Erythroblast (primary cell): ENCODE measurements at regions not wholly inside any gene's neighbourhood (a gene's known extent, or its start where the extent isn't known, plus 50 kb on each side); places are given as distances from the start of the nearest gene placed in this dataset.

Experiments
- GATA1 ChIP-seq: IDR thresholded peaks from 2 replicates; pipeline ENCODE4 v1.6.1; 2011; ENCODE audit warnings: low read depth, mild to moderate bottlenecking, control low read depth, low read length, moderate library complexity
- POLR2A ChIP-seq: IDR thresholded peaks from 2 replicates; pipeline ENCODE4 v1.6.1; 2011; ENCODE audit warnings: mild to moderate bottlenecking, low read length

GRCh38 chr3:41031401-41031800, 167.9 kb upstream of the CTNNB1 start:
- TF ChIP-seq POLR2A, result no peak
- TF ChIP-seq GATA1, result no peak
